IPS-NIHi11 (cell line): ENCODE measurements at regions not wholly inside any gene's neighbourhood (a gene's known extent, or its start where the extent isn't known, plus 50 kb on each side); places are given as distances from the start of the nearest gene placed in this dataset.

Experiments used
- DNase-seq: peaks from one replicate; pipeline ENCODE4 v3.0.0; 2012; ENCODE audit warnings: mixed read lengths, low spot score

DNA sequence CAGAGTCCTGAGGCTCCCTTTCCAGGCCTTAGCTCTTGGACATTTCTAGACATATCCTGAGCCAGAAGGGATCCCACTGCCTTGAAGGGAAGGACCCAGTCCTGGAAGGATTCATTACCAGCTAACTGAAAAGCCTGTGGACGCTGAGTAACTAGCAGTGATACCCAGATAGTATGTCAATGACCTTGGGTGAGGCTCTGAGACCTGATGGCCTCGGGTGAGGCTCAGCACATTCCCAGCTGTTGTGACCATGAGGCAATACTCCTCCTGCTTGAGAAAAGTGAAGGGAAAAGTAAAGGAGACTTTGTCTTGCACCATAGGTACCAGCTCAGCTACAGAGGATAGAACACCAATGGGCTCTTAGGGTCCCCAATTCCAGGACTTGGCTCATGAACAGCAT lies 268.1 kb downstream of the DKK2 start:
- no peak for DNase-seq

DNA sequence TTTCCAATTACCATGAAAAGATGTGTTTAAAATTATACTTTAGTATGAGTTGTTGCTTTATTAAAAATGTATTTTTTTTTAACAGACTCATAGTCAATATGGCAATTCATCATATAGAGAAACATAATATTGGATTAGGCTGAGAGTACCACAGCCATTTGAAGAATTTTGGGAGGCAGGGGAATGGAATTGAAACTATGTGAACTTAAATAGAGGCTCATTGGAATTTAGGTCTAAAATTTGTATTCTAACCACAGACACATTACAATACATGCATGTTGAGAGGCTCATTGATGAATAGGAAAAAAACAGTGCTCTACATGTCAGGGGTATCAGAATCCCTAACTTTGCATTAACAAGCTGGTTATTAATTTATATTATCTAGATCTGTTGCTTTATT lies 269.6 kb downstream of the DKK2 start:
- DNase-seq = no peak

DNA sequence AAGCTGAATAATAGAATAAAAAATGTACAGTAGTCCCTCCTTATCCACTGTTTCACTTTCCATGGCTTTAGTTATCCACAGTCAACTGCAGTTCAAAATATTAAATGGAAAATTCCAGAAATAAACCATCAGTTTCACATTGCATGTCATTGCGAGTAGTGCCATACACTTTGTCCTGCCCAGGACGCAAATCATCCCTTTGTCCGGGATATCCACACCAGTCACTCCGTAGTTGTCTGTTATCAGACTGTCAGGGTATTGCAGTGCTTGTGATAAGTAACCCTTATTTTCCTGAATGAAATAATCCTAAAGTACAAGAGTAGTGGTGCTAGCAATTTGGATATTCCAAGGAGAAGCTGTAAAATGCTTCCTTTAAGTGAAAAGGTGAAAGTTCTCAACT lies 271.3 kb downstream of the DKK2 start:
- no peak for DNase-seq

DNA sequence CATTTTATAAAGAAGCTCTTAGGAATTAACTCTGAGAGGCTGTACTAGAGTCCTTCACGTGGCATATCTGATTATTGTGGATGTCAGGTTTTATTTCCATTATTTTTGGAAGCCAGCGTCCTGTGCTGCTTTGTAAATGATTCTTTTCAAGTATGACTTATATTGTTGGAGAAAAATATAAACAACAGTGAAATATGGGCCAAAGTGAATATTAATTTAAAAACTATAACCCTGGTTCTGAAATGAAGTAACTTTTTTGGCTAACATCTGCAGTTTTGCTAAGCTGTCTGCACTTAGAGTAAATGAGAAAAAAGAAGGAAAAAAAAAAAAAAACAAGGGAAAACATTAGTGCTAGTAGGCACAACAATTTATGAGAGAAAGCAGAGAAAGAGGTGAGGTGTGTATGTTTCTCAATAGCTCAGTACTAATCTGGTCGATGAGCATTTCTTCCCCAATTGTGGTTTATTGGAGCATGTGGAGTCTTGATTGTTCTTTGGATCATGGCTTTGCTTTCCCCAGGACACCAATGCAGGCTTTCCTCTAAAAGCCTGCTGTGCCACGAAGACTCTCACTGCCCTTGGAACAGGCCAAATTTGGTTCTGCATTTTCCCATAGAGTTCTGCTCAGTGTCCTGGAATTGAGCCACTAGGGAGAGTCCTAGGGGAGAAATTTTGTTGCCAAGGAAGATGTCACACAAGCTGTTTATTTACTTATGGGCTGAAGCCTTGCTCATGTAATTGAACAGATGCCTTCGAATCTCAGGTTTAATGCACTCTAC lies 273.3 kb downstream of the DKK2 start:
- DNase-seq = no peak

DNA sequence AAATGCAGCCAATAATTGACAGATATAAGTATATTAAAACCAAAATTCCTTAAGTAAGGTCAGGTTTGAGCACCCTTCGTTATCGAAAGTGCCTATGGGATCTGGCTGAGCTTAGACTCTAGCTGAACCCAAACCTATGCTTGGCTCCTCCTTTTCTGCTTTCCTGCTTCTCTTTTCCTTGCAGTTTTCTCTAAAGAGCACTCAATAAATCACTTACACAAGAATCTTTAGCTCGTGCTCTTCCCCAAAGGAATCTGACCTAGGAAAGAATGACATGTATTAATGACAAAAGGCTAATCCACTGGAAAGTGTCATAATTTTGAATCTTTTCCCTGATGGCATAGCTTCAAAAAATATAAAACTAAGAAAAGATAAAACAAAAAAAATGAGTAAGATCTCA lies 282.7 kb downstream of the DKK2 start:
- no peak for DNase-seq

DNA sequence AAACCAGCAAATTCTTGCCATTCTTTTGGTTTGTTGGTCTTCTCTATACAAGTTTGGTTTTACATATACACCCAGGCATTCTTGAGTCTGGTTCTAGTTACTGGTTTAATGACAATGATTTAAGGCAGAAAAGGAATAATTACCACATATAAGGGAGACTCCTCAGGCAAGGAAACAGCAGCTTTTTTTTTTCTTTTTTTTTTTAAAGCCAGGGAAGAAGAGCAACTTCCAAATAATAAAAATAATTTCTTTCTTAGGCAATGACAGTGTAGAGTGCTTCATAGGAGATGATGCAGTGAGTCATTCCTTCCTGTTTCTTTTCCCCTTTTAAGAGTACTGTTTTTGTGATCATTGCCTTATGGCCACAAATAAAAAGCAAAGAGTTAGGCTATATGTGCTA lies 289.7 kb downstream of the DKK2 start:
- DNase-seq = no peak

DNA sequence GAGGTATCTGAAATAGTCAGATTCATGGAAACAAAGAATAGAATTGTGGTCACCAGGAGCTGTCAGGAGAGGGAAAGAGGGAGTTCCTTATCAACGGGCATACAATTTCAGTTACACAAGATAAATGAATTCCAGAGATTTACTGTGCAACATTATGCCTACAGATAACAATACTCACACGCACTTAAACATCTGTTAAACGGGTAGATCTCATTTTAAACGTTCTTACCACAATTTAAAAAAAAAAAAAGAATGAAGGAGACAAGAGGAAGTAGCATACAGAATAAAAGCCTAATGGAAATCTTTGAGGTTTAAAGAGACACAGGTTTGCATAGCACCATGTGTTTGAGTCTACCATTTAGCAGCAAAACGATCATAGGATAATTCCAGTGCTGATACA lies 298.0 kb downstream of the DKK2 start:
- DNase-seq = no peak

DNA sequence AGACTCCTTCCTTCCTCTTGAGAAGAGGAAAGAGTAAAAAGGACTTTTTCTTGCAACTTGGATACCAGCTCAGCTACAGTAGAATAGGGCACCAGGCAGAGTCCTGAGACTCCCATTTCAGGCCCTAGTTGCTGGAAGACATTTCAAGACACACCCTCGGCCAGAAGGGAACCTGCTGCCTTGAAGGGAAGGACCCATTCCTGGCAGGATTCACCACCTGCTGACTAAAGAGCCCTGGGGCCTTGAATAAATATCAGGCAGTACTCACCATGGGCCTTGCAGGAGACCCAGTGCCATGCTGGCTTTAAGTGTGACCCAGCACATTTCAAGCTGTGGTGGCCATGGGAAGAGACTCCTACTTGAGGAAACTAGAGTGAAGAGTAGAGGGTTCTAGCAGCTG lies 317.6 kb downstream of the DKK2 start:
- DNase-seq = no peak

DNA sequence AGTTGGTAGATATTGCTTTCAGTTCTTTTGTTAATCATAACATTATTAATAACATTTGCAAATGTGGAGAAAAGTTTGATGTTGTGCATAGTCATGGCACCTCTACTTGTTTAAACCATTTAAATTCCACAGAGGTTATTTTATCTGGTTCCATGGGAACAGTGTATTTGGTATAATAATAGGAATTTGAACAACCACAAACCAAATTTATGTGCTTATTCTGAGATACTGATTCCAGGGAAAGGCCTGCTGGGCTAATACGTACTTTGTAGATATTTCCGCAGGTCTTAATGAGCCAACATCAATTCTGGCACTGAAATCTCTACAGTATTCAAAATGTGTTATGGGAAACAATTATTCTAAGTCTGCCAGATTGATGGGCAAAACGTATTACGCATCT lies 319.0 kb downstream of the DKK2 start:
- no peak for DNase-seq

DNA sequence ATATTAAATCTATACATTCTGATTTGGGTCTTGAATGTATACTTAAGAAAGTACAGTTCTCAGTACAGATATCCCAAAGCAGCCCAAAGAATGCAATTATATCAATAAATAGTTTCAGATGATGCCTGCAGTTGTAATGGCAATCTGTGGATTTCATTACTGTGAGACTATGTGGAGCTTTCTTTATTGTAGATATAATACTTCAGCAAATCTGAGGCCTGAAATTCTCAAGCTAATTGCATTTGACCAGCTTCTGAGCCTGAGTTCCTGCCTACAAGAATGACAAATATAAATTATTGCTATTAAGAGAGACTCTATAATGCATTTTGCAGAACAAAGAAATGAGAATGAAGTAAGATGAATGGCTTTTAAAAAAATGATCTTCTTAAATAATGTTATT lies 320.3 kb downstream of the DKK2 start:
- DNase-seq = no peak

DNA sequence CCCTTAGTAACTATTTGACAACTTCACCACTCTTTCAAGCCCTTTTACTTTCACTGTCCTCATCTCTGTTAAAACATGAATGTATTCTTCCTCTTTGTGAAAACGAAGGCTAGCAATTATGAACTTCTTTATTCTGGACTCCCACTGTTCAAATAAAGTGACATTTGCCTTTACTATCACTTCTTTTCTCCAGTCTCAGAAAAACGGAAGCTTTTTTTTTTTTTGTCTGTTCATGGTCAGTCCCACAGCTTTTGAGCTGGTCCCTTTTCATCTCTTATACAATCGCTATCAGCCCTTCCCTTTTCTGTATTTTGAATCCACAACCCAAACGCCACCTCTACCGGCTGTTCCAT lies 327.7 kb downstream of the DKK2 start:
- no peak for DNase-seq

DNA sequence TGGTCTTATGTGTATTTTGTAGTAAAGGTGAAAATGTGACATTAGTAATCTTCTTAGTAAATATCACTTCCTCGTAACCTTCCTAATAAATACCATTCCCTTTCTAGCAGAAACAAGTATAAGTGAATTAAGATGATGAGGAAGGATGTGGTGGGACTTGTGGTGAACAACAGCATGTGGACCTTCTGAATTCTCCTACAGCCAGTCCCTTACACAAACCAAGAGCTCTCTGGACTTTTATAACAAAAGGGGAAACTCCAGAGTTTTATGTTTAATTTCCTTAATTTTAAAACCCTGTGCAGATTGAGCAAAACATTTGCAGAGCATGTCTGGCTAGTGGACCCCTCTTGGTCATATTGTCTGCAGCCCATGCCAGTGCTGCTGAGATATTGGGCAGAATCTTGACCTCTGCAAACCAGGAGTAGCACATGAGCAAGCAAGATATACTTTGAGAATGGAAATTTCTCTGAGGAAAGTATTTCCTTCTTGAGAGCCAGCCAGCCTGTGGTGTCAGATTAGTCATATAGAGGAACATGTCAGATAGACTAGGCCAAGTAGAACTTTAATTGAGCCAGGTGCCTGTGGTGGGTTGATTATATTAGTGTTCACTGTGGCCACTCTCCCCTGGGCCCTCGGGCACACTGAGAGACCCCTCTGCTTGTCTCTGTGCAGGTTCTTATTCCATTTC lies 328.2 kb downstream of the DKK2 start:
- DNase-seq = no peak

DNA sequence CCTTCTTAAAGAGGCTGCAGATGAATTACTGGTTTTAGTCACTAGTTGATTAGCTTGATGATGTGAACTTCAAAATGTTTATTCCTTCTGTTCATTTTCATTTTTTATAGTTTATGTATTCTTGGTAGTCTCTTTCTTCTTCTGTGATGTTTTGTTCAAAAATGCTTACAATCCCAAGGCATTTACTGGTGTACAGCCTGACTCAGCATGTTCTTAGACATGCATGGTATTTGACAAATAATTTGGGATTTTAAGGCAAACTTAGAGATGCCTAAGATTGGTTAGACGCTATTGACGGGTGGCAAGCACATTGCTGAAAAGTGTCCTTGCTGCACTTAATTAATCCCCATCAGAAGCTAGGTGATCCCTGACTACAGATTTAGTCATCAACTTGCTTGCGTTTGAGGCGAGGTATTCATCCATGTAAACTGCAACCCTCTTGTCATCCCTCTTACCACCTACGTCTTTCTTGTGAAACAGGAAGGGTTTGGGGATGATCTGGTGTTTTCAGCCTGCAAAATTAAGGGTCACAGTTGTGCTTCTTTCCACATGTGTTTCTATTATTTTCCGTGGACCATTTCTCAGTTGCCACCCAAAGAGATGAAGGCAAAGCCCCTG lies 331.8 kb downstream of the DKK2 start:
- DNase-seq = no peak

DNA sequence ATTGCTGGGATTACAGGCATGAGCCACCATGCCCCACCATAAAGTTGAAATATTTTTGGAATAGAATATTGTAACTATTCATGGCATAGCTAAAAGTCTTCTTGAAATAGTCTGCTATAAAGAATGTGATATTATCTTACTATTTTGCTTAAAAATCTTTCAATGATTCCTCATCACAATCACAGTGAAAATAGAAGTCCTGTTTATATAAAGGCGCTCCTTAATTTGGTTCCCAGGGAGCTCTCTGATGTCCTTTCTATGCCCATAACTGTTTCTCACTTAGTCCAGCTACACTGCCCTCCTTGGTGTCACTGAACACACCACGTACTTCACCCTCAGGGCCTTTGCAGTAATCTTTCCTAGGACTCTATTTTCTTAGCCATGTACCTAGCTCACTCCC lies 331.7 kb upstream of the GIMD1 start:
- no peak for DNase-seq

DNA sequence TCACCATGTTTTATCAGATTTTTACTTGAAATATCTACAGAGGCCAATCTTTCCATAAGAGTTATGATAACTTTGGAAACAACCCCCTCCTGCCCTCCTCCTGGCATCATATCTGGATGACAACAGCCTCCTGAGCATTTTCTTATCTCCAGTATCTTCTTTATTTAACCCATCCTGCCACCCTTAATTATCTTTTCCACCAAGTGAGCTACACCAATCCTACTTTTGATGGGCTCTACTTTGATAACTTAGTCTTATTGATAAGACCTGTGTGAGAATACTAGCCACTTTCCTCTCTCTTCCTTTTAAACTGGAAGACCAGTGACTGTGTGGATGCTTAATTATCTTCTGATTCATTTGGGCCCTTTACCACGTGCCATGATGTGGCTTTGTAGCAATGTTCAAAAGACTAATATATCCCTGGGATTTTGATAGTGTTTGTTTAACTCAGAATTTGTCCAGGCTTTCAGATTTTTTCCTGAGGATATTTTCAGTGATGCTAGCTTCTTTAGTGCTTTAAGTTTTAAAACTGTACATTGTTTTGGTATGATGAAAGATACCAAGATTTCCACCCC lies 330.1 kb upstream of the GIMD1 start:
- DNase-seq = no peak

DNA sequence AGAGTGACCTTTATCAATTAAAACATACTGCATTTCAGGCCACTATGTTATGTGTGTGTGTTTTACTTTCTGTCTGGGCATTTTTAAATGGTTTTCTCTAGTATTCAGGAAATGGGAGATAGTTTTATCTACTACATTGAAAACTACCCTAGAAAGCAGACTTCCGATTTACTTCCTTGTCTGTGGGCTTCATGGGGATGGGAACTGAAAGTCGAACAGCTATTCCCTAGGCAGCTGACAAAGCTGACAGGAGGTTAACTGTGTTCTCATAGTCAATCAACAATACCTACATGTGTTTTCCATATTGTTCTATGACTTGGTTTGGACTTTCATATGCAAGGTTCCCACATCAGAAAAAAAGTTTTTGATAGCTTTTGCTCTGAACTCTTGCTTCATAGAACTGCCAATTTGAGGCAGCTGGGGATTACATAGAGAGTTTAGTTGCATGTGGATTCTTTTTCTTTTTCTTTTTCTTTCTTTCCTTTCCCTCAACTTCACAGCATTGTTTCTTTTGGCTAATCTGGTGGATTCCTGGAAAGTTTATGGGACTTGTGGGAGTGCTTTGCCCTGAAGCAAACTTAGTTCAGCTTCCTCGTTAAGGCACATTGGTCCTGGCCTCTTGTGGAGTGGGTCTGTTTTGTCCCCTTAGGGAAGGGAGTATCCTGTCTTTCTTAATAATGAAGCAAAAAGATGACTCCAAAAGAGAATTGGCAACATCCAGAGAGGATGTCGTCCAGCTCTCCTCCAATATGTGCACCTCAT lies 327.1 kb upstream of the GIMD1 start:
- no peak for DNase-seq

DNA sequence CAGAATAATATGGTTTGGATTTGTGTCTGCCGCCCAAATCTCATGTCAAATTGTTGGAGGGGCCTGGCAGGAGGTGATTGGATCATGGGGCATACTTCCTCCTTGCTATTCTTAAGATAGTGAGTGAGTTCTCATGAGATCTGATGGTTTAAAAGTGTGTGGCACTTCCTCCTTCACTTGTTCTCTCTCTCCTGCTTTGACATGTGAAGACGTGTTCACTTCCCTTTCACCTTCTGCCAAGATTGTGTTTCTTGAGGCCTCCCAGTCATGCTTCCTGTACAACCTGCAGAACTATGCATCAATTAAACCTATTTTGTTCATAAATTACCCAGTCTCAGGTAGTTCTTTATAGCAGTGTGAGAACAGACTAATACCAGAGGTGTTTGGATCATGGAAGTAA lies 325.7 kb upstream of the GIMD1 start:
- DNase-seq = no peak

DNA sequence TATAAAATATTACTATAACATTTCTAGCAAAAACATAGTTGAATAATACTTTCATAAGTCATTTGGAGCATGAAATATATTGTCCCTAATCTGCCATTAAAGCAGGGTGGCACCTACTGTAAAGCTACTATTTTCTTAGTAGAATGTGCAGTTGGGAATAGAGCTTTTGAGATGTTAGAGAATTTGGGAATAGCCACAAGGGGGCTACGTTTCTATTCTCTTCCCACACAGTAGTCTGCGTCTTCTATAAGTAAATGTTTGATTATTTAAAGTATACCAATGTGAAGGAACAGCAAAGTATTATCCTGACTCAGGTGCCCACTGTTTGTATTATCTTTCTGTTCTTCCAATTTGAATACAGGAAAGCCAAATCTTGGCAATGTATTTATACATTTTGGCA lies 323.2 kb upstream of the GIMD1 start:
- peak; percentile 24 for DNase-seq

DNA sequence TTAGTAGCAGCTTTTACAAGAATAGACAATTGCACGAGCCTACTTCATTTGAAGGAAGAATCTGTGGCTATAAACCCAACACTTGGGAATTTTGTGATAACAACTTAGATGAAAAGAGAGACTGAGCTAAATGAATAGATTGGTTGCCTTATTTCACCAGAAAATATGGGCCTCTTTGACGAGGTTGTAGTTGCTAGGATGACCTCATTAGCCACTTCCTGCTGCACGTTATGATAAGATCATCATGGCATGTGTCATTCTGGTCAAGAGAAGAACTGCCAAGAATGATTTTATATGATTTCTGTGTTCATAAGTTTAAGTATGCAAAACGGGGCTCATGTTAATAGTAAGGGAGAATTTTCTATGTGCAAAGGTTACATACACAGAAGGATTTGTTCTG lies 321.9 kb upstream of the GIMD1 start:
- no peak for DNase-seq

DNA sequence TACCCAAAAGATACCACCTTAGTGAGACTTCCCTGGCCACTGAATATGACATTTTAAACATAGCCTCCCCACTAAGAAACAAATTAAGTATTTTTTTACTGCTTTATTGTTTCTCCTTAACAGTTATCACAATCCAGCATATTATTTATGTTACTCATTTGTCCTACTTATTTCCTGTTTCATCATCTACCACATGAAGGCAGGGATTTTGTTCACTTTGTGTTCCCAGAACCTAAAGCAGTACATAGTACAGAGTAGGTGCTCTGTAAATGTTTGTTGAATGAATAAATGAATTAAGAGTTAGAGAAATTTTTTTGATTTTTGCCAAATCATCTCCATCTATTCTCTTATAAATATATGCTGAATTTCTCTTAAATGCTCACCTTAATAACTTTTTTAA lies 318.4 kb upstream of the GIMD1 start:
- DNase-seq = no peak

DNA sequence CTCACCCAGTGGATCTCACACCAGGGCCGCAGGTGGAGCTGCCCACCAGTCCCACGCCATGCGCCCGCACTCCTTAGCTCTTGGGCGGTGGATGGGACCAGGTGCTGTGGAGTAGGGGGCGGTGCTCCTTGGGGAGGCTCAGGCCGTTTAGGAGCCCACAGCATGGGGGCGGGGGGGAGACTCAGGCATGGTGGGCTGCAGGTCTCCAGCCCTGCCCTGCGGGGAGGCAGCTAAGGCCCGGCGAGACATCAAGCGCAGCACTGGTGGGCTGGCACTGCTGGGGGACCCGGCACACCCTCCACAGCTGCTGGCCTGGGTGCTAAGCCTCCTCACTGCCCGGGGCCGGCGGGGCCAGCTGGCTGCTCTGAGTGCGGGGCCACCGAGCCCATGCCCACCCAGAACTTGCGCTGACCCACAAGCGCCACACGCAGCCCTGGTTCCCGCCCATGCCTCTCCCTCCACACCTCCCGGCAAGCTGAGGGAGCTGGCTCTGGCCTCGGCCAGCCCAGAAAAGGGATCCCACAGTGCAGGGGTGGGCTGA lies 312.9 kb upstream of the GIMD1 start:
- DNase-seq = no peak

DNA sequence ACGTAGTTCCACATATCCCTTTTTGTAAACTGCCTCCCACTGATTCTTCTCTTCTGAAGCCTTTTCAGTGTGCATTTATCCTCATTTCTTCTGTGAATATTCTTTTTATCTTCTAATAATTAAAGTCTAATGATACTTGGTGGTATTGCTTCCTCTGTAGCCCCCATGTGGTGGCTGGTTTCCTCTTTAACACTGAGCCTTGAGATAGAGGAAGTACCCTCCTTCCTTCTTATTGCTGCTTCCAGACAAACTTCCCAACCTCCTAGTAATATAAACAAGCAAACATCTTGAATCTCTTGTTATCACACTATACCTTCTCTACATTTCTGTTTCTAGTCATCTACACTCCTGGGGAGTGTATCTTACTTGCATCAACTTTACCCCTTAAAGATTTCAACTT lies 310.5 kb upstream of the GIMD1 start:
- DNase-seq = no peak
